GM23338 (cell line): ENCODE measurements at regions not wholly inside any gene's neighbourhood (a gene's known extent, or its start where the extent isn't known, plus 50 kb on each side); places are given as distances from the start of the nearest gene placed in this dataset.

Experiments
- ATAC-seq: fragments of 200-7000 bp; cut with Tn5 transposase; 3 replicates; pipeline ENCODE4 v1.9.1; 2020
- DNase-seq: peaks from one replicate; pipeline ENCODE4 v3.0.0-alpha.2; 2015; ENCODE audit warnings: low spot score
- H2AFZ ChIP-seq: fragments of 200-600 bp; sonication (generic); 2 replicates; pipeline ENCODE4 v1.8.0; 2016; ENCODE audit warnings: antibody characterized with exemption, mild to moderate bottlenecking, moderate library complexity
- H3F3A ChIP-seq: fragments of 200-600 bp; sonication (generic); replicated peaks from 2 replicates; pipeline ENCODE4 v1.8.0; 2017; ENCODE audit warnings: antibody characterized with exemption, mixed run types, low read depth
- H3K27ac ChIP-seq: fragments of 200-600 bp; sonication (generic); 2 replicates; pipeline ENCODE4 v1.6.1; 2016; ENCODE audit warnings: low read depth
- H3K27me3 ChIP-seq: fragments of 200-600 bp; sonication (generic); 2 replicates; pipeline ENCODE4 v1.8.0; 2016; ENCODE audit warnings: mild to moderate bottlenecking, mixed run types, moderate library complexity; ENCODE audit not compliant: insufficient read depth
- H3K36me3 ChIP-seq: fragments of 200-600 bp; sonication (generic); 2 replicates; pipeline ENCODE4 v1.8.0; 2016; ENCODE audit warnings: mild to moderate bottlenecking; ENCODE audit not compliant: insufficient read depth
- H3K4me1 ChIP-seq: fragments of 200-600 bp; sonication (generic); 2 replicates; pipeline ENCODE4 v1.8.0; 2016; ENCODE audit warnings: mild to moderate bottlenecking, moderate library complexity; ENCODE audit not compliant: insufficient read depth
- H3K4me2 ChIP-seq: fragments of 200-600 bp; sonication (generic); 2 replicates; pipeline ENCODE4 v1.7.1; 2017; ENCODE audit warnings: mixed run types
- H3K4me3 ChIP-seq: fragments of 200-600 bp; sonication (generic); 2 replicates; pipeline ENCODE4 v1.6.1; 2016; ENCODE audit warnings: mixed run types
- H3K79me2 ChIP-seq: fragments of 200-600 bp; sonication (generic); replicated peaks from 2 replicates; pipeline ENCODE4 v1.8.0; 2017; ENCODE audit warnings: mild to moderate bottlenecking; ENCODE audit not compliant: insufficient read depth
- H3K9me2 ChIP-seq: fragments of 200-600 bp; sonication (generic); 2 replicates; pipeline ENCODE4 v1.8.0; 2017; ENCODE audit not compliant: insufficient read depth
- H4K20me1 ChIP-seq: fragments of 200-600 bp; sonication (generic); replicated peaks from 2 replicates; pipeline ENCODE4 v1.8.0; 2017; ENCODE audit warnings: mild to moderate bottlenecking; ENCODE audit not compliant: insufficient read depth
- H3K27ac Mint-ChIP-seq: 2 replicates; pipeline ENCODE4 v1.8.0; 2020; ENCODE audit warnings: inconsistent platforms, mild to moderate bottlenecking, moderate library complexity, mixed read lengths
- H3K27me3 Mint-ChIP-seq: 3 replicates; pipeline ENCODE4 v1.8.0; 2022; ENCODE audit warnings: low read depth, mild to moderate bottlenecking, moderate library complexity, mixed read lengths, inconsistent platforms; ENCODE audit not compliant: insufficient read depth, poor library complexity
- H3K36me3 Mint-ChIP-seq: 3 replicates; pipeline ENCODE4 v1.8.0; 2021; ENCODE audit warnings: low read depth, mild to moderate bottlenecking, inconsistent platforms, moderate library complexity, mixed read lengths
- H3K4me1 Mint-ChIP-seq: 3 replicates; pipeline ENCODE4 v1.8.0; 2020; ENCODE audit warnings: mild to moderate bottlenecking, inconsistent platforms, mixed read lengths
- H3K4me3 Mint-ChIP-seq: 3 replicates; pipeline ENCODE4 v1.8.0; 2021; ENCODE audit warnings: moderate library complexity, mild to moderate bottlenecking, inconsistent platforms, mixed read lengths
- H3K9me3 Mint-ChIP-seq: 3 replicates; pipeline ENCODE4 v1.8.0; 2020; ENCODE audit warnings: moderate library complexity, mild to moderate bottlenecking, inconsistent platforms, mixed read lengths
- CREB1 ChIP-seq: fragments of 250-450 bp; sonication (Bioruptor Pico); IDR thresholded peaks from 2 replicates; pipeline ENCODE4 v1.5.0; 2020; ENCODE audit warnings: low read depth, mild to moderate bottlenecking, moderate library complexity
- EZH2 ChIP-seq: fragments of 200-600 bp; sonication (generic); IDR thresholded peaks from one replicate; pipeline ENCODE4 v1.8.0; 2017; ENCODE audit warnings: antibody characterized with exemption, mild to moderate bottlenecking, low read depth; ENCODE audit not compliant: unreplicated experiment
- EZH2phosphoT487 ChIP-seq: fragments of 200-600 bp; sonication (generic); IDR thresholded peaks from one replicate; pipeline ENCODE4 v1.8.1; 2018; ENCODE audit warnings: antibody characterized with exemption; ENCODE audit not compliant: unreplicated experiment
- JUNB ChIP-seq: IDR thresholded peaks from one replicate; pipeline ENCODE4 v1.6.1; 2016; ENCODE audit warnings: antibody characterized with exemption; ENCODE audit not compliant: unreplicated experiment
- NANOG ChIP-seq: IDR thresholded peaks from 2 replicates; pipeline ENCODE4 v1.6.1; 2016; ENCODE audit warnings: antibody characterized with exemption, borderline replicate concordance
- POLR2AphosphoS5 ChIP-seq: IDR thresholded peaks from 2 replicates; pipeline ENCODE4 v1.6.1; 2016; ENCODE audit warnings: antibody characterized with exemption, low read depth
- STAT1 ChIP-seq: IDR thresholded peaks from one replicate; pipeline ENCODE4 v1.6.1; 2016; ENCODE audit warnings: antibody characterized with exemption; ENCODE audit not compliant: unreplicated experiment
- ZNF114 ChIP-seq: fragments of 250-450 bp; sonication (Bioruptor Pico); IDR thresholded peaks from 2 replicates; pipeline ENCODE4 v1.5.0; 2020; ENCODE audit warnings: mild to moderate bottlenecking, moderate library complexity
- ZNF331 ChIP-seq: fragments of 250-450 bp; sonication (Bioruptor Pico); IDR thresholded peaks from 2 replicates; pipeline ENCODE4 v1.5.0; 2020; ENCODE audit warnings: low read depth, mild to moderate bottlenecking, moderate library complexity
- TF ChIP-seq, protein P1 (sequence below): IDR thresholded peaks from one replicate; pipeline ENCODE4 v1.6.1; 2018; ENCODE audit warnings: antibody characterized with exemption; ENCODE audit not compliant: unreplicated experiment
- TF ChIP-seq, protein P2 (sequence below), 2 experiments: fragments of 200-600 bp in 1 of 2; sonication (generic) in 1 of 2; conservative IDR thresholded peaks; 2 replicates each; pipeline versions ENCODE4 v1.5.1 to v1.6.1; 2016 to 2017; ENCODE audit warnings: antibody characterized with exemption in 2 of 2, low read depth in 2 of 2, mild to moderate bottlenecking in 2 of 2, moderate library complexity in 1 of 2
- TF ChIP-seq, protein P3 (sequence below): IDR thresholded peaks from 2 replicates; pipeline ENCODE4 v1.6.1; 2016; ENCODE audit warnings: antibody characterized with exemption
- TF ChIP-seq, protein P4 (sequence below): fragments of 250-450 bp; sonication (Bioruptor Pico); IDR thresholded peaks from 2 replicates; pipeline ENCODE4 v1.5.0; 2020; ENCODE audit warnings: mild to moderate bottlenecking, moderate library complexity

DNA sequence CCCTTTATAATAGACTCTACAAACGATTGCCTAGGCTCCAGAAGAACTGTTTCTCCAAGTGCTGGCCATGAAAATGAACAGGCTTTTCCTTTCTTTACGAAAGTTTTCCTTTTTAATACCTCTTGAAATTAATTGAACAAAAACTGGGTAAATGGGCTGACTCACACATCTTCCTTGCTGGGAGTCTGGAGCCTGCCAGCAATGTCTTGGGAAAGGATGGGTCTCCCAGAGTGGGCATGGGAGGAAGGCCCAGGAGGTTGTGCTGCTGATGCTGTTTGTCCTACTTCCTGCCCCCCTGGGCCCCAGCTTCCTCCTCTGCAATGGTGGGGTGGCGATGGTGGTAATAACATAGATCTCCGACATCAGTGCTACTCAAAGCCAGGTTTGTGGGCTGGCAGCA is 174.1 kb downstream of the RPS24 start:
- no peak overlapping the region for H3K27ac ChIP-seq
- peaks cover 14% of the 10 kb centered on the region for H3K4me1 Mint-ChIP-seq
- TF ChIP-seq ZNF331 (CRISPR knock-in tag) (no peak), CREB1 (CRISPR knock-in tag) (no peak), STAT1 (no peak), POLR2AphosphoS5 (no peak), ZNF114 (CRISPR knock-in tag) (no peak), JUNB (no peak), EZH2phosphoT487 (no peak), NANOG (no peak), EZH2 (no peak)
- TF ChIP-seq, protein P1, sequence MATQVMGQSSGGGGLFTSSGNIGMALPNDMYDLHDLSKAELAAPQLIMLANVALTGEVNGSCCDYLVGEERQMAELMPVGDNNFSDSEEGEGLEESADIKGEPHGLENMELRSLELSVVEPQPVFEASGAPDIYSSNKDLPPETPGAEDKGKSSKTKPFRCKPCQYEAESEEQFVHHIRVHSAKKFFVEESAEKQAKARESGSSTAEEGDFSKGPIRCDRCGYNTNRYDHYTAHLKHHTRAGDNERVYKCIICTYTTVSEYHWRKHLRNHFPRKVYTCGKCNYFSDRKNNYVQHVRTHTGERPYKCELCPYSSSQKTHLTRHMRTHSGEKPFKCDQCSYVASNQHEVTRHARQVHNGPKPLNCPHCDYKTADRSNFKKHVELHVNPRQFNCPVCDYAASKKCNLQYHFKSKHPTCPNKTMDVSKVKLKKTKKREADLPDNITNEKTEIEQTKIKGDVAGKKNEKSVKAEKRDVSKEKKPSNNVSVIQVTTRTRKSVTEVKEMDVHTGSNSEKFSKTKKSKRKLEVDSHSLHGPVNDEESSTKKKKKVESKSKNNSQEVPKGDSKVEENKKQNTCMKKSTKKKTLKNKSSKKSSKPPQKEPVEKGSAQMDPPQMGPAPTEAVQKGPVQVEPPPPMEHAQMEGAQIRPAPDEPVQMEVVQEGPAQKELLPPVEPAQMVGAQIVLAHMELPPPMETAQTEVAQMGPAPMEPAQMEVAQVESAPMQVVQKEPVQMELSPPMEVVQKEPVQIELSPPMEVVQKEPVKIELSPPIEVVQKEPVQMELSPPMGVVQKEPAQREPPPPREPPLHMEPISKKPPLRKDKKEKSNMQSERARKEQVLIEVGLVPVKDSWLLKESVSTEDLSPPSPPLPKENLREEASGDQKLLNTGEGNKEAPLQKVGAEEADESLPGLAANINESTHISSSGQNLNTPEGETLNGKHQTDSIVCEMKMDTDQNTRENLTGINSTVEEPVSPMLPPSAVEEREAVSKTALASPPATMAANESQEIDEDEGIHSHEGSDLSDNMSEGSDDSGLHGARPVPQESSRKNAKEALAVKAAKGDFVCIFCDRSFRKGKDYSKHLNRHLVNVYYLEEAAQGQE = no peak
- TF ChIP-seq, protein P2, sequence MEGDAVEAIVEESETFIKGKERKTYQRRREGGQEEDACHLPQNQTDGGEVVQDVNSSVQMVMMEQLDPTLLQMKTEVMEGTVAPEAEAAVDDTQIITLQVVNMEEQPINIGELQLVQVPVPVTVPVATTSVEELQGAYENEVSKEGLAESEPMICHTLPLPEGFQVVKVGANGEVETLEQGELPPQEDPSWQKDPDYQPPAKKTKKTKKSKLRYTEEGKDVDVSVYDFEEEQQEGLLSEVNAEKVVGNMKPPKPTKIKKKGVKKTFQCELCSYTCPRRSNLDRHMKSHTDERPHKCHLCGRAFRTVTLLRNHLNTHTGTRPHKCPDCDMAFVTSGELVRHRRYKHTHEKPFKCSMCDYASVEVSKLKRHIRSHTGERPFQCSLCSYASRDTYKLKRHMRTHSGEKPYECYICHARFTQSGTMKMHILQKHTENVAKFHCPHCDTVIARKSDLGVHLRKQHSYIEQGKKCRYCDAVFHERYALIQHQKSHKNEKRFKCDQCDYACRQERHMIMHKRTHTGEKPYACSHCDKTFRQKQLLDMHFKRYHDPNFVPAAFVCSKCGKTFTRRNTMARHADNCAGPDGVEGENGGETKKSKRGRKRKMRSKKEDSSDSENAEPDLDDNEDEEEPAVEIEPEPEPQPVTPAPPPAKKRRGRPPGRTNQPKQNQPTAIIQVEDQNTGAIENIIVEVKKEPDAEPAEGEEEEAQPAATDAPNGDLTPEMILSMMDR (conservative IDR thresholded peaks at IDR 0.05; ENCODE audit: low read depth in 2 of 2) = no peak
- TF ChIP-seq, protein P3, sequence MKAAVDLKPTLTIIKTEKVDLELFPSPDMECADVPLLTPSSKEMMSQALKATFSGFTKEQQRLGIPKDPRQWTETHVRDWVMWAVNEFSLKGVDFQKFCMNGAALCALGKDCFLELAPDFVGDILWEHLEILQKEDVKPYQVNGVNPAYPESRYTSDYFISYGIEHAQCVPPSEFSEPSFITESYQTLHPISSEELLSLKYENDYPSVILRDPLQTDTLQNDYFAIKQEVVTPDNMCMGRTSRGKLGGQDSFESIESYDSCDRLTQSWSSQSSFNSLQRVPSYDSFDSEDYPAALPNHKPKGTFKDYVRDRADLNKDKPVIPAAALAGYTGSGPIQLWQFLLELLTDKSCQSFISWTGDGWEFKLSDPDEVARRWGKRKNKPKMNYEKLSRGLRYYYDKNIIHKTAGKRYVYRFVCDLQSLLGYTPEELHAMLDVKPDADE = no peak
- TF ChIP-seq, protein P4, sequence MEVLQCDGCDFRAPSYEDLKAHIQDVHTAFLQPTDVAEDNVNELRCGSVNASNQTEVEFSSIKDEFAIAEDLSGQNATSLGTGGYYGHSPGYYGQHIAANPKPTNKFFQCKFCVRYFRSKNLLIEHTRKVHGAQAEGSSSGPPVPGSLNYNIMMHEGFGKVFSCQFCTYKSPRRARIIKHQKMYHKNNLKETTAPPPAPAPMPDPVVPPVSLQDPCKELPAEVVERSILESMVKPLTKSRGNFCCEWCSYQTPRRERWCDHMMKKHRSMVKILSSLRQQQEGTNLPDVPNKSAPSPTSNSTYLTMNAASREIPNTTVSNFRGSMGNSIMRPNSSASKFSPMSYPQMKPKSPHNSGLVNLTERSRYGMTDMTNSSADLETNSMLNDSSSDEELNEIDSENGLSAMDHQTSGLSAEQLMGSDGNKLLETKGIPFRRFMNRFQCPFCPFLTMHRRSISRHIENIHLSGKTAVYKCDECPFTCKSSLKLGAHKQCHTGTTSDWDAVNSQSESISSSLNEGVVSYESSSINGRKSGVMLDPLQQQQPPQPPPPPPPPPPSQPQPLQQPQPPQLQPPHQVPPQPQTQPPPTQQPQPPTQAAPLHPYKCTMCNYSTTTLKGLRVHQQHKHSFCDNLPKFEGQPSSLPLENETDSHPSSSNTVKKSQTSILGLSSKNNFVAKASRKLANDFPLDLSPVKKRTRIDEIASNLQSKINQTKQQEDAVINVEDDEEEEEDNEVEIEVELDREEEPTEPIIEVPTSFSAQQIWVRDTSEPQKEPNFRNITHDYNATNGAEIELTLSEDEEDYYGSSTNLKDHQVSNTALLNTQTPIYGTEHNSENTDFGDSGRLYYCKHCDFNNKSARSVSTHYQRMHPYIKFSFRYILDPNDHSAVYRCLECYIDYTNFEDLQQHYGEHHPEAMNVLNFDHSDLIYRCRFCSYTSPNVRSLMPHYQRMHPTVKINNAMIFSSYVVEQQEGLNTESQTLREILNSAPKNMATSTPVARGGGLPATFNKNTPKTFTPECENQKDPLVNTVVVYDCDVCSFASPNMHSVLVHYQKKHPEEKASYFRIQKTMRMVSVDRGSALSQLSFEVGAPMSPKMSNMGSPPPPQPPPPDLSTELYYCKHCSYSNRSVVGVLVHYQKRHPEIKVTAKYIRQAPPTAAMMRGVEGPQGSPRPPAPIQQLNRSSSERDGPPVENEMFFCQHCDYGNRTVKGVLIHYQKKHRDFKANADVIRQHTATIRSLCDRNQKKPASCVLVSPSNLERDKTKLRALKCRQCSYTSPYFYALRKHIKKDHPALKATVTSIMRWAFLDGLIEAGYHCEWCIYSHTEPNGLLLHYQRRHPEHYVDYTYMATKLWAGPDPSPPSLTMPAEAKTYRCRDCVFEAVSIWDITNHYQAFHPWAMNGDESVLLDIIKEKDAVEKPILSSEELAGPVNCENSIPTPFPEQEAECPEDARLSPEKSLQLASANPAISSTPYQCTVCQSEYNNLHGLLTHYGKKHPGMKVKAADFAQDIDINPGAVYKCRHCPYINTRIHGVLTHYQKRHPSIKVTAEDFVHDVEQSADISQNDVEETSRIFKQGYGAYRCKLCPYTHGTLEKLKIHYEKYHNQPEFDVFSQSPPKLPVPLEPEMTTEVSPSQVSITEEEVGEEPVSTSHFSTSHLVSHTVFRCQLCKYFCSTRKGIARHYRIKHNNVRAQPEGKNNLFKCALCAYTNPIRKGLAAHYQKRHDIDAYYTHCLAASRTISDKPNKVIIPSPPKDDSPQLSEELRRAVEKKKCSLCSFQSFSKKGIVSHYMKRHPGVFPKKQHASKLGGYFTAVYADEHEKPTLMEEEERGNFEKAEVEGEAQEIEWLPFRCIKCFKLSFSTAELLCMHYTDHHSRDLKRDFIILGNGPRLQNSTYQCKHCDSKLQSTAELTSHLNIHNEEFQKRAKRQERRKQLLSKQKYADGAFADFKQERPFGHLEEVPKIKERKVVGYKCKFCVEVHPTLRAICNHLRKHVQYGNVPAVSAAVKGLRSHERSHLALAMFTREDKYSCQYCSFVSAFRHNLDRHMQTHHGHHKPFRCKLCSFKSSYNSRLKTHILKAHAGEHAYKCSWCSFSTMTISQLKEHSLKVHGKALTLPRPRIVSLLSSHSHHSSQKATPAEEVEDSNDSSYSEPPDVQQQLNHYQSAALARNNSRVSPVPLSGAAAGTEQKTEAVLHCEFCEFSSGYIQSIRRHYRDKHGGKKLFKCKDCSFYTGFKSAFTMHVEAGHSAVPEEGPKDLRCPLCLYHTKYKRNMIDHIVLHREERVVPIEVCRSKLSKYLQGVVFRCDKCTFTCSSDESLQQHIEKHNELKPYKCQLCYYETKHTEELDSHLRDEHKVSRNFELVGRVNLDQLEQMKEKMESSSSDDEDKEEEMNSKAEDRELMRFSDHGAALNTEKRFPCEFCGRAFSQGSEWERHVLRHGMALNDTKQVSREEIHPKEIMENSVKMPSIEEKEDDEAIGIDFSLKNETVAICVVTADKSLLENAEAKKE (CRISPR knock-in tag) = no peak
- ATAC-seq (no peak), DNase-seq (no peak)
- H3K27ac Mint-ChIP-seq = no peak overlapping the region
- no peaks in the 10 kb centered on the region for H3K9me3 Mint-ChIP-seq
- no peaks in the 10 kb centered on the region for H3F3A ChIP-seq
- H3K27me3 Mint-ChIP-seq = peaks cover 6% of the 10 kb centered on the region
- H3K4me1 ChIP-seq = peaks cover 14% of the 10 kb centered on the region; the same call in 1 of the 2 replicates
- no peak overlapping the region for H3K4me3 ChIP-seq
- H3K36me3 Mint-ChIP-seq = no peaks in the 10 kb centered on the region; the same call in 2 of the 3 replicates
- no peaks in the 10 kb centered on the region for H3K27me3 ChIP-seq
- no peak overlapping the region for H3K4me3 Mint-ChIP-seq
- H3K36me3 ChIP-seq = no peaks in the 10 kb centered on the region
- no peaks in the 10 kb centered on the region for H3K9me2 ChIP-seq
- H3K4me2 ChIP-seq = no peak overlapping the region
- H4K20me1 ChIP-seq = no peaks in the 10 kb centered on the region
- no peaks in the 10 kb centered on the region for H3K79me2 ChIP-seq
- H2AFZ ChIP-seq = peak overlapping the region; percentile 49
